HCT116 (cell line): ENCODE measurements at regions not wholly inside any gene's neighbourhood (a gene's known extent, or its start where the extent isn't known, plus 50 kb on each side); places are given as distances from the start of the nearest gene placed in this dataset.

Source experiments
- ATAC-seq: fragments of 200-7000 bp; cut with Tn5 transposase; 2 replicates; pipeline ENCODE4 v1.9.1; 2020; ENCODE audit warnings: mild to moderate bottlenecking, moderate library complexity
- BruUV-seq: library from RNA; stranded (reverse); fragments of 400-500 nt; replicated peaks from 2 replicates; lab custom pipeline; 2021; lab: Mats Ljungman, UMichigan
- CTCF ChIA-PET: fragments of 300-600 bp; sonication (Branson Sonifier 250); formaldehyde crosslinking; loops from one replicate; lab custom pipeline; 2021; ENCODE audit warnings: antibody characterized with exemption; lab: Charles Lee
- POLR2A ChIA-PET: fragments of 300-600, 350-600 bp; sonication (Branson Sonifier 250); formaldehyde crosslinking; loops from one replicate; lab custom pipeline; 2021; ENCODE audit warnings: antibody characterized with exemption; lab: Charles Lee
- RAD21 ChIA-PET, 2 experiments: fragments of 300-600 bp; sonication (Branson Sonifier 250); formaldehyde crosslinking; loops; one replicate each; lab custom pipeline; 2023; ENCODE audit warnings: low total read pairs in 2 of 2; ENCODE audit not compliant: uncharacterized antibody in 2 of 2, unreplicated experiment in 2 of 2, low non-redundant PET in 1 of 2; lab: Charles Lee
- DNase-seq: peaks from one replicate; pipeline ENCODE4 v3.0.0-alpha.2; 2010; ENCODE audit warnings: low read depth, low spot score
- H2AFZ ChIP-seq: fragments of 200-600 bp; shearing (Covaris generic), sonication (generic); 2 replicates; pipeline ENCODE4 v1.6.1; 2017; ENCODE audit warnings: low read depth, mixed run types, mixed read lengths, antibody characterized with exemption, low read length; ENCODE audit not compliant: poor library complexity, severe bottlenecking
- H3K27ac ChIP-seq: 2 replicates; pipeline ENCODE4 v1.5.1; 2012; ENCODE audit warnings: low read depth, low read length
- H3K27me3 ChIP-seq: fragments of 200-600 bp; sonication (generic); 2 replicates; pipeline ENCODE4 v1.6.1; 2016; ENCODE audit warnings: mixed run types, low read length, mixed read lengths; ENCODE audit not compliant: insufficient read depth
- H3K36me3 ChIP-seq, 2 experiments: fragments of 200-500 bp in 1 of 2; fragments of 200-600 bp in 1 of 2; sonication (Bioruptor generic) in 1 of 2; sonication (generic) in 1 of 2; 2 replicates each; pipeline versions ENCODE4 v1.5.1 to v1.6.1; 2014 to 2016; ENCODE audit warnings: low read length in 2 of 2, inconsistent platforms in 1 of 2, mixed read lengths in 1 of 2, mixed run types in 1 of 2; ENCODE audit not compliant: insufficient read depth in 2 of 2, control insufficient read depth in 1 of 2
- H3K4me1 ChIP-seq, 2 experiments: fragments of 200-600 bp in 1 of 2; sonication (generic) in 1 of 2; 2 replicates each; pipeline versions ENCODE4 v1.5.1 to v1.6.1; 2012 to 2017; ENCODE audit warnings: low read length in 2 of 2, inconsistent platforms in 1 of 2, mild to moderate bottlenecking in 1 of 2, mixed read lengths in 1 of 2, mixed run types in 1 of 2, moderate library complexity in 1 of 2; ENCODE audit not compliant: insufficient read depth in 2 of 2, control insufficient read depth in 1 of 2
- H3K4me2 ChIP-seq: fragments of 200-600 bp; sonication (generic); 2 replicates; pipeline ENCODE4 v1.6.1; 2017; ENCODE audit warnings: mixed run types, low read length, mixed read lengths
- H3K4me3 ChIP-seq, 2 experiments: fragments of 200-600 bp in 1 of 2; sonication (generic) in 1 of 2; replicated peaks in 1 of 2; 2 replicates each; pipeline ENCODE4 v1.5.1; 2011 to 2016; ENCODE audit warnings: low read length in 2 of 2, control low read depth in 1 of 2, low read depth in 1 of 2, mild to moderate bottlenecking in 1 of 2, mixed read lengths in 1 of 2, mixed run types in 1 of 2
- H3K79me2 ChIP-seq: fragments of 200-600 bp; sonication (generic); 2 replicates; pipeline ENCODE4 v1.6.1; 2017; ENCODE audit warnings: mild to moderate bottlenecking, mixed run types, low read length, moderate library complexity, mixed read lengths; ENCODE audit not compliant: insufficient read depth
- H3K9ac ChIP-seq: fragments of 200-600 bp; sonication (generic); 2 replicates; pipeline ENCODE4 v1.6.1; 2016; ENCODE audit warnings: low read length, mixed read lengths
- H3K9me2 ChIP-seq: fragments of 200-600 bp; sonication (generic), shearing (Covaris generic); 2 replicates; pipeline ENCODE4 v1.6.1; 2017; ENCODE audit warnings: mixed run types, mild to moderate bottlenecking, moderate library complexity; ENCODE audit not compliant: insufficient read depth
- H3K9me3 ChIP-seq, 2 experiments: fragments of 200-500 bp in 1 of 2; fragments of 200-600 bp in 1 of 2; sonication (Bioruptor generic) in 1 of 2; sonication (generic) in 1 of 2; 2 replicates each; pipeline ENCODE4 v1.6.1; 2014 to 2017; ENCODE audit warnings: low read length in 2 of 2, mixed read lengths in 2 of 2, inconsistent platforms in 1 of 2, low read depth in 1 of 2, mild to moderate bottlenecking in 1 of 2, mixed run types in 1 of 2, moderate library complexity in 1 of 2; ENCODE audit not compliant: control insufficient read depth in 1 of 2, insufficient read depth in 1 of 2
- H4K20me1 ChIP-seq: fragments of 200-600 bp; sonication (generic), shearing (Covaris generic); 2 replicates; pipeline ENCODE4 v1.6.1; 2017; ENCODE audit warnings: mixed run types, mild to moderate bottlenecking, moderate library complexity; ENCODE audit not compliant: insufficient read depth
- ATF3 ChIP-seq: IDR thresholded peaks from 2 replicates; pipeline ENCODE4 v1.6.1; 2012
- CBX3 ChIP-seq: IDR thresholded peaks from 2 replicates; pipeline ENCODE4 v1.6.1; 2012; ENCODE audit warnings: low read depth
- CEBPB ChIP-seq: IDR thresholded peaks from 2 replicates; pipeline ENCODE4 v1.6.1; 2012; ENCODE audit warnings: low read depth
- EGR1 ChIP-seq: IDR thresholded peaks from 2 replicates; pipeline ENCODE4 v1.6.1; 2012; ENCODE audit warnings: low read depth
- ELF1 ChIP-seq: IDR thresholded peaks from 2 replicates; pipeline ENCODE4 v1.6.1; 2012; ENCODE audit warnings: low read depth, borderline replicate concordance
- EZH2phosphoT487 ChIP-seq: fragments of 200-600 bp; IDR thresholded peaks from 2 replicates; pipeline ENCODE4 v1.6.1; 2018; ENCODE audit warnings: antibody characterized with exemption, borderline replicate concordance
- JUND ChIP-seq: IDR thresholded peaks from 2 replicates; pipeline ENCODE4 v1.6.1; 2012
- MAX ChIP-seq: IDR thresholded peaks from 2 replicates; pipeline ENCODE4 v1.6.1; 2012
- POLR2A ChIP-seq: IDR thresholded peaks from 2 replicates; pipeline ENCODE4 v1.7.0; 2011; ENCODE audit warnings: borderline replicate concordance; ENCODE audit not compliant: insufficient read depth, insufficient read length; ENCODE audit errors: extremely low read depth
- POLR2AphosphoS5 ChIP-seq: IDR thresholded peaks from 2 replicates; pipeline ENCODE4 v1.6.1; 2011; ENCODE audit warnings: mild to moderate bottlenecking, low read depth, low read length, moderate library complexity
- SP1 ChIP-seq: IDR thresholded peaks from 2 replicates; pipeline ENCODE4 v1.6.1; 2012; ENCODE audit warnings: low read depth
- SRF ChIP-seq: IDR thresholded peaks from 2 replicates; pipeline ENCODE4 v1.6.1; 2012; ENCODE audit warnings: low read depth
- TCF7L2 ChIP-seq: IDR thresholded peaks from 2 replicates; pipeline ENCODE4 v1.7.0; 2011; ENCODE audit warnings: borderline replicate concordance, inconsistent platforms; ENCODE audit not compliant: insufficient read depth, insufficient read length; ENCODE audit errors: extremely low read depth
- YY1 ChIP-seq: IDR thresholded peaks from 2 replicates; pipeline ENCODE4 v1.6.1; 2011; ENCODE audit warnings: low read length, low read depth, moderate library complexity, mild to moderate bottlenecking; ENCODE audit not compliant: insufficient replicate concordance; ENCODE audit errors: extremely low read depth
- ZFX ChIP-seq: fragments of 450-650 bp; IDR thresholded peaks from 2 replicates; pipeline ENCODE4 v1.6.1; 2017
- ZNF274 ChIP-seq: fragments of 200-500 bp; sonication (Bioruptor generic); IDR thresholded peaks from 2 replicates; pipeline ENCODE4 v1.6.1; 2014; ENCODE audit warnings: mild to moderate bottlenecking, low read depth, low read length, inconsistent platforms
- intact Hi-C: fragments of 100-400 bp; cut with micrococcal nuclease; formaldehyde crosslinking; loops from 2 replicates; pipeline ENCODE4 v1.10.0; 2022
- TF ChIP-seq, protein P1 (sequence below), 3 experiments: fragments of 200-600 bp in 1 of 3; sonication (generic) in 1 of 3; IDR thresholded peaks in 2 of 3; conservative IDR thresholded peaks in 1 of 3; 2 replicates each; pipeline ENCODE4 v1.5.1; 2012 to 2017; ENCODE audit warnings: low read depth in 2 of 3, low read length in 2 of 3, antibody characterized with exemption in 1 of 3, borderline replicate concordance in 1 of 3, control low read depth in 1 of 3, mild to moderate bottlenecking in 1 of 3, mixed read lengths in 1 of 3, mixed run types in 1 of 3, moderate library complexity in 1 of 3; ENCODE audit not compliant: insufficient read depth in 1 of 3
- TF ChIP-seq, protein P2 (sequence below): IDR thresholded peaks from 2 replicates; pipeline ENCODE4 v1.6.1; 2011; ENCODE audit warnings: mild to moderate bottlenecking, low read length, moderate library complexity; ENCODE audit not compliant: insufficient replicate concordance; ENCODE audit errors: extremely low read depth
- TF ChIP-seq, protein P3 (sequence below): IDR thresholded peaks from 2 replicates; pipeline ENCODE4 v1.6.1; 2012; ENCODE audit warnings: low read depth

- Histone ChIP-seq H4K20me1 (no peaks in the 10 kb centered on the region), H3K36me3 (no peaks in the 10 kb centered on the region), H3K27me3 (no peaks in the 10 kb centered on the region), H3K9me3 (peaks cover 12 to 27% of the 10 kb centered on the region in 2 experiments; a peak in 2 of 4 replicates), H3K27ac (no peak overlapping the region), H3K79me2 (no peaks in the 10 kb centered on the region), H3K4me2 (no peak overlapping the region), H3K4me1 (no peaks in the 10 kb centered on the region), H2AFZ (no peak overlapping the region), H3K9me2 (no peaks in the 10 kb centered on the region), H3K9ac (no peak overlapping the region), H3K4me3 (no peak overlapping the region)
- intact Hi-C loops: no loop called here
- RAD21 ChIA-PET: no interaction called here
- BruUV-seq: no TSS peak
- TF ChIP-seq ZFX (no peak), TCF7L2 (no peak), MAX (no peak), CBX3 (no peak), ATF3 (no peak), POLR2A (no peak), ELF1 (no peak), SP1 (no peak), CEBPB (no peak), JUND (no peak), YY1 (no peak), EGR1 (no peak), EZH2phosphoT487 (no peak), ZNF274 (no peak), POLR2AphosphoS5 (no peak), SRF (no peak)
- TF ChIP-seq, protein P1, sequence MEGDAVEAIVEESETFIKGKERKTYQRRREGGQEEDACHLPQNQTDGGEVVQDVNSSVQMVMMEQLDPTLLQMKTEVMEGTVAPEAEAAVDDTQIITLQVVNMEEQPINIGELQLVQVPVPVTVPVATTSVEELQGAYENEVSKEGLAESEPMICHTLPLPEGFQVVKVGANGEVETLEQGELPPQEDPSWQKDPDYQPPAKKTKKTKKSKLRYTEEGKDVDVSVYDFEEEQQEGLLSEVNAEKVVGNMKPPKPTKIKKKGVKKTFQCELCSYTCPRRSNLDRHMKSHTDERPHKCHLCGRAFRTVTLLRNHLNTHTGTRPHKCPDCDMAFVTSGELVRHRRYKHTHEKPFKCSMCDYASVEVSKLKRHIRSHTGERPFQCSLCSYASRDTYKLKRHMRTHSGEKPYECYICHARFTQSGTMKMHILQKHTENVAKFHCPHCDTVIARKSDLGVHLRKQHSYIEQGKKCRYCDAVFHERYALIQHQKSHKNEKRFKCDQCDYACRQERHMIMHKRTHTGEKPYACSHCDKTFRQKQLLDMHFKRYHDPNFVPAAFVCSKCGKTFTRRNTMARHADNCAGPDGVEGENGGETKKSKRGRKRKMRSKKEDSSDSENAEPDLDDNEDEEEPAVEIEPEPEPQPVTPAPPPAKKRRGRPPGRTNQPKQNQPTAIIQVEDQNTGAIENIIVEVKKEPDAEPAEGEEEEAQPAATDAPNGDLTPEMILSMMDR (IDR thresholded peaks at IDR 0.05 in 2 of 3, conservative IDR thresholded peaks at IDR 0.05 in 1 of 3; ENCODE audit: borderline replicate concordance in 1 of 3, insufficient read depth in 1 of 3, low read depth in 2 of 3, low read length in 2 of 3): no peak
- TF ChIP-seq, protein P2, sequence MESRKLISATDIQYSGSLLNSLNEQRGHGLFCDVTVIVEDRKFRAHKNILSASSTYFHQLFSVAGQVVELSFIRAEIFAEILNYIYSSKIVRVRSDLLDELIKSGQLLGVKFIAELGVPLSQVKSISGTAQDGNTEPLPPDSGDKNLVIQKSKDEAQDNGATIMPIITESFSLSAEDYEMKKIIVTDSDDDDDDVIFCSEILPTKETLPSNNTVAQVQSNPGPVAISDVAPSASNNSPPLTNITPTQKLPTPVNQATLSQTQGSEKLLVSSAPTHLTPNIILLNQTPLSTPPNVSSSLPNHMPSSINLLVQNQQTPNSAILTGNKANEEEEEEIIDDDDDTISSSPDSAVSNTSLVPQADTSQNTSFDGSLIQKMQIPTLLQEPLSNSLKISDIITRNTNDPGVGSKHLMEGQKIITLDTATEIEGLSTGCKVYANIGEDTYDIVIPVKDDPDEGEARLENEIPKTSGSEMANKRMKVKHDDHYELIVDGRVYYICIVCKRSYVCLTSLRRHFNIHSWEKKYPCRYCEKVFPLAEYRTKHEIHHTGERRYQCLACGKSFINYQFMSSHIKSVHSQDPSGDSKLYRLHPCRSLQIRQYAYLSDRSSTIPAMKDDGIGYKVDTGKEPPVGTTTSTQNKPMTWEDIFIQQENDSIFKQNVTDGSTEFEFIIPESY: no peak
- TF ChIP-seq, protein P3, sequence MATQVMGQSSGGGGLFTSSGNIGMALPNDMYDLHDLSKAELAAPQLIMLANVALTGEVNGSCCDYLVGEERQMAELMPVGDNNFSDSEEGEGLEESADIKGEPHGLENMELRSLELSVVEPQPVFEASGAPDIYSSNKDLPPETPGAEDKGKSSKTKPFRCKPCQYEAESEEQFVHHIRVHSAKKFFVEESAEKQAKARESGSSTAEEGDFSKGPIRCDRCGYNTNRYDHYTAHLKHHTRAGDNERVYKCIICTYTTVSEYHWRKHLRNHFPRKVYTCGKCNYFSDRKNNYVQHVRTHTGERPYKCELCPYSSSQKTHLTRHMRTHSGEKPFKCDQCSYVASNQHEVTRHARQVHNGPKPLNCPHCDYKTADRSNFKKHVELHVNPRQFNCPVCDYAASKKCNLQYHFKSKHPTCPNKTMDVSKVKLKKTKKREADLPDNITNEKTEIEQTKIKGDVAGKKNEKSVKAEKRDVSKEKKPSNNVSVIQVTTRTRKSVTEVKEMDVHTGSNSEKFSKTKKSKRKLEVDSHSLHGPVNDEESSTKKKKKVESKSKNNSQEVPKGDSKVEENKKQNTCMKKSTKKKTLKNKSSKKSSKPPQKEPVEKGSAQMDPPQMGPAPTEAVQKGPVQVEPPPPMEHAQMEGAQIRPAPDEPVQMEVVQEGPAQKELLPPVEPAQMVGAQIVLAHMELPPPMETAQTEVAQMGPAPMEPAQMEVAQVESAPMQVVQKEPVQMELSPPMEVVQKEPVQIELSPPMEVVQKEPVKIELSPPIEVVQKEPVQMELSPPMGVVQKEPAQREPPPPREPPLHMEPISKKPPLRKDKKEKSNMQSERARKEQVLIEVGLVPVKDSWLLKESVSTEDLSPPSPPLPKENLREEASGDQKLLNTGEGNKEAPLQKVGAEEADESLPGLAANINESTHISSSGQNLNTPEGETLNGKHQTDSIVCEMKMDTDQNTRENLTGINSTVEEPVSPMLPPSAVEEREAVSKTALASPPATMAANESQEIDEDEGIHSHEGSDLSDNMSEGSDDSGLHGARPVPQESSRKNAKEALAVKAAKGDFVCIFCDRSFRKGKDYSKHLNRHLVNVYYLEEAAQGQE: no peak
- no peak for DNase-seq
- CTCF ChIA-PET: no interaction called here
- ATAC-seq: no peak
- POLR2A ChIA-PET: no interaction called here
These were observed 624.4 kb downstream of the IRX1 start for GRCh38 chr5:4220016-4220415.
